ENCODE measurements at regions not wholly inside any gene's neighbourhood (a gene's known extent, or its start where the extent isn't known, plus 50 kb on each side); places are given as distances from the start of the nearest gene placed in this dataset.

- DNase-seq, result no peak
These were observed 800.4 kb upstream of the ID2 start for GRCh38 chr2:7881466-7881865.

GRCh38 chr2:7882296-7882695 lies 799.6 kb upstream of the ID2 start:
- no peak for DNase-seq

GRCh38 chr2:7884338-7884737 lies 797.5 kb upstream of the ID2 start:
- no peak for DNase-seq

GRCh38 chr2:7886666-7887065 lies 795.2 kb upstream of the ID2 start:
- DNase-seq, result no peak

GRCh38 chr2:7887441-7887840 lies 794.4 kb upstream of the ID2 start:
- DNase-seq, result no peak

- DNase-seq, result no peak
These were observed 793.0 kb upstream of the ID2 start for GRCh38 chr2:7888876-7889275.

- no peak for DNase-seq
These were observed 790.5 kb upstream of the ID2 start for GRCh38 chr2:7891312-7891711.

GRCh38 chr2:7895289-7895688 lies 786.6 kb upstream of the ID2 start:
- DNase-seq, result no peak

GRCh38 chr2:7896940-7897487 lies 784.8 kb upstream of the ID2 start:
- no peak for DNase-seq

GRCh38 chr2:7899241-7899640 lies 782.6 kb upstream of the ID2 start:
- no peak for DNase-seq

GRCh38 chr2:7899923-7900322 lies 781.9 kb upstream of the ID2 start:
- DNase-seq, result no peak

GRCh38 chr2:7900593-7900992 lies 781.3 kb upstream of the ID2 start:
- no peak for DNase-seq

- no peak for DNase-seq
These were observed 779.5 kb upstream of the ID2 start for GRCh38 chr2:7902251-7902765.

GRCh38 chr2:7904319-7904718 lies 777.5 kb upstream of the ID2 start:
- no peak for DNase-seq

GRCh38 chr2:7905756-7906155 lies 776.1 kb upstream of the ID2 start:
- DNase-seq, result no peak

- no peak for DNase-seq
These were observed 775.4 kb upstream of the ID2 start for GRCh38 chr2:7906431-7906830.

GRCh38 chr2:7907041-7907440 lies 774.8 kb upstream of the ID2 start:
- no peak for DNase-seq

GRCh38 chr2:7910752-7911151 lies 771.1 kb upstream of the ID2 start:
- no peak for DNase-seq

- DNase-seq, result no peak
These were observed 770.7 kb upstream of the ID2 start for GRCh38 chr2:7911196-7911595.

GRCh38 chr2:7913974-7914373 lies 767.9 kb upstream of the ID2 start:
- peak; percentile 2 to 49 (median 13) for DNase-seq

GRCh38 chr2:7915302-7916091 lies 766.4 kb upstream of the ID2 start:
- DNase-seq, result peak; percentile 51 to 81 (median 65)

- no peak for DNase-seq
These were observed 765.2 kb upstream of the ID2 start for GRCh38 chr2:7916670-7917069.

- DNase-seq, result no peak
These were observed 762.3 kb upstream of the ID2 start for GRCh38 chr2:7919510-7919909.
